GM12878 (cell line): ENCODE measurements at regions not wholly inside any gene's neighbourhood (a gene's known extent, or its start where the extent isn't known, plus 50 kb on each side); places are given as distances from the start of the nearest gene placed in this dataset.

Experiments
- ATAC-seq: fragments of 200-7000 bp; cut with Tn5 transposase; 3 replicates; pipeline ENCODE4 v1.9.1; 2020; ENCODE audit warnings: mild to moderate bottlenecking, moderate library complexity
- BruUV-seq: library from RNA; stranded (reverse); fragments of 400-500 nt; replicated peaks from 2 replicates; lab custom pipeline; 2021; lab: Mats Ljungman, UMichigan
- CTCF ChIA-PET: fragments of 300-600 bp; sonication (Branson Sonifier 250); formaldehyde crosslinking; extraction: SDS; loops from one replicate; lab custom pipeline; 2021; ENCODE audit warnings: inconsistent platforms; lab: Yijun Ruan, JAX
- POLR2A ChIA-PET: fragments of 350-600 bp; formaldehyde crosslinking; extraction: SDS; loops from one replicate; lab custom pipeline; 2021; ENCODE audit warnings: inconsistent platforms; lab: Charles Lee
- RAD21 ChIA-PET: fragments of 300-600 bp; sonication (Branson Sonifier 250); formaldehyde crosslinking; loops from one replicate; lab custom pipeline; 2023; ENCODE audit warnings: antibody characterized with exemption; ENCODE audit not compliant: unreplicated experiment; lab: Charles Lee
- SMC1A ChIA-PET: fragments of 300-600 bp; sonication (Branson Sonifier 250); formaldehyde crosslinking; loops from one replicate; lab custom pipeline; 2023; ENCODE audit not compliant: unreplicated experiment, uncharacterized antibody; lab: Charles Lee
- DNase-seq: peaks from one replicate; pipeline ENCODE4 v3.0.0-alpha.2; 2011; ENCODE audit warnings: low read depth, low spot score
- FAIRE-seq: peaks from 3 replicates; lab custom pipeline; 2011; peaks lifted over from hg19 to GRCh38; lab: Jason Lieb, UNC
- H2AFZ ChIP-seq: 2 replicates; pipeline ENCODE4 v1.6.0; 2011; ENCODE audit warnings: low read depth, low read length, control low read depth; ENCODE audit not compliant: control insufficient read depth
- H3K27ac ChIP-seq: 2 replicates; pipeline ENCODE4 v1.5.1; 2011; ENCODE audit warnings: control low read depth; ENCODE audit not compliant: control insufficient read depth, insufficient read depth
- H3K27me3 ChIP-seq, 2 experiments: replicated peaks in 1 of 2; 2 replicates each; pipeline versions ENCODE4 v1.6.0 to v1.6.1; 2011; ENCODE audit warnings: low read length in 1 of 2; ENCODE audit not compliant: control insufficient read depth in 2 of 2, insufficient read depth in 2 of 2
- H3K36me3 ChIP-seq, 2 experiments: 2 replicates each; pipeline ENCODE4 v1.5.1; 2011; ENCODE audit warnings: low read length in 1 of 2; ENCODE audit not compliant: control insufficient read depth in 2 of 2, insufficient read depth in 2 of 2
- H3K4me1 ChIP-seq: 2 replicates; pipeline ENCODE4 v1.6.1; 2011; ENCODE audit warnings: mild to moderate bottlenecking, low read length, moderate library complexity, mixed read lengths; ENCODE audit not compliant: control insufficient read depth, insufficient read depth
- H3K4me2 ChIP-seq: 2 replicates; pipeline ENCODE4 v1.6.0; 2011; ENCODE audit warnings: control low read depth; ENCODE audit not compliant: control insufficient read depth, insufficient read depth
- H3K4me3 ChIP-seq: fragments of 200-600 bp; sonication (generic); 2 replicates; pipeline ENCODE4 v1.5.1; 2016
- H3K79me2 ChIP-seq: 2 replicates; pipeline ENCODE4 v1.6.0; 2011; ENCODE audit warnings: low read length; ENCODE audit not compliant: control insufficient read depth, insufficient read depth
- H3K9ac ChIP-seq: 2 replicates; pipeline ENCODE4 v1.8.0; 2011; ENCODE audit warnings: low read length, control low read depth, mixed read lengths; ENCODE audit not compliant: control insufficient read depth, insufficient read depth
- H3K9me3 ChIP-seq: replicated peaks from 3 replicates; pipeline ENCODE4 v1.5.1; 2011; ENCODE audit warnings: mild to moderate bottlenecking, low read length; ENCODE audit not compliant: control insufficient read depth, insufficient read depth
- H4K20me1 ChIP-seq: 2 replicates; pipeline ENCODE4 v1.6.0; 2011; ENCODE audit not compliant: control insufficient read depth, insufficient read depth
- BMI1 ChIP-seq: fragments of 450-650 bp; IDR thresholded peaks from 2 replicates; pipeline ENCODE4 v1.6.1; 2016; ENCODE audit warnings: mild to moderate bottlenecking, moderate library complexity, borderline replicate concordance
- ELK1 ChIP-seq: IDR thresholded peaks from 2 replicates; pipeline ENCODE4 v1.6.1; 2012; ENCODE audit warnings: low read depth, low read length, improper control_type of control experiment
- EP300 ChIP-seq, 2 experiments: fragments of 150-350 bp in 1 of 2; IDR thresholded peaks; 2 replicates each; pipeline ENCODE4 v1.6.1; 2011 to 2012; ENCODE audit warnings: low read depth in 2 of 2, low read length in 2 of 2, borderline replicate concordance in 1 of 2, improper control_type of control experiment in 1 of 2, inconsistent platforms in 1 of 2; ENCODE audit not compliant: control insufficient read depth in 1 of 2
- MLLT1 ChIP-seq: fragments of 450-650 bp; IDR thresholded peaks from 2 replicates; pipeline ENCODE4 v1.6.1; 2016; ENCODE audit warnings: mild to moderate bottlenecking
- POU2F2 ChIP-seq: IDR thresholded peaks from 3 replicates; pipeline ENCODE4 v1.6.1; 2011; ENCODE audit warnings: low read depth, mild to moderate bottlenecking, low read length, borderline replicate concordance
- RAD21 ChIP-seq: IDR thresholded peaks from 2 replicates; pipeline ENCODE4 v1.6.1; 2011; ENCODE audit warnings: mild to moderate bottlenecking, low read depth, low read length, moderate library complexity; ENCODE audit not compliant: insufficient read depth
- SIN3A ChIP-seq: IDR thresholded peaks from 2 replicates; pipeline ENCODE4 v1.6.1; 2012; ENCODE audit warnings: low read depth, low read length, improper control_type of control experiment
- SMAD5 ChIP-seq: IDR thresholded peaks from 2 replicates; pipeline ENCODE4 v1.6.1; 2016; ENCODE audit warnings: antibody characterized with exemption, low read depth
- TCF7 ChIP-seq: IDR thresholded peaks from 2 replicates; pipeline ENCODE4 v1.6.1; 2014; ENCODE audit warnings: antibody characterized with exemption, borderline replicate concordance
- WRNIP1 ChIP-seq: IDR thresholded peaks from 2 replicates; pipeline ENCODE4 v1.6.1; 2011; ENCODE audit warnings: low read depth, low read length, improper control_type of control experiment, borderline replicate concordance
- YY1 ChIP-seq: IDR thresholded peaks from 2 replicates; pipeline ENCODE4 v1.6.1; 2011; ENCODE audit warnings: low read depth, mild to moderate bottlenecking, low read length
- WGBS: methylation state at CpG from one replicate; pipeline ENCODE4 v1.1.6; 2016; ENCODE audit warnings: low lambda C conversion rate; ENCODE audit not compliant: insufficient replicate concordance, insufficient coverage; ENCODE audit errors: missing lambda C conversion rate; 5-methylcytosine and 5-hydroxymethylcytosine counted together
- in situ Hi-C: fragments of 300-500 bp; cut with MboI; formaldehyde crosslinking; loops from 9 replicates; pipeline ENCODE4 v1.14.3; 2018; ENCODE audit warnings: mixed read lengths
- intact Hi-C: fragments of 100-400 bp; cut with micrococcal nuclease; formaldehyde crosslinking; loops from one replicate; pipeline ENCODE4 v1.14.2; 2022; ENCODE audit not compliant: unreplicated experiment
- TF ChIP-seq, protein P1 (sequence below): fragments of 450-650 bp; IDR thresholded peaks from 2 replicates; pipeline ENCODE4 v1.6.1; 2017; ENCODE audit warnings: mild to moderate bottlenecking, low read depth, inconsistent platforms; ENCODE audit not compliant: poor library complexity, severe bottlenecking

DNA sequence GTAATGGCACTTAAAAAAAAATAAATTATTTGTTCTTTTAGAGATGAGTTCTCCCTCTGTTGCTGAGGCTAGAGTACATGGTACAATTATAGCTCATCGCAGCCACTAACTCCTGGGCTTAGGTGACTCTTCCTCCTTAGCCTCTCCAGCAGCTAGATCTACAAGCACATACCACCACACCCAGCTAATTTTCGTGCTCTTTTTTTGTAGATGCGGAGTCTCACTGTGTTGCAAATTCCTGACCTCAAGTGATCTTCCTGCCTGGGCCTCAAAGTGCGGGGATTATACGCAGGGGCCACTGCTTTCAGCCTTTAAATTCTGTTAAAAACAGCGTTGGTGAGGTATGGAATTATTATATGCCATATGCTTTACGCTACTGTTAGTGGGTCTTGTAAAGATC, 2034.0 kb downstream of the OLFM4 start:
- FAIRE-seq (no peak), DNase-seq (no peak), ATAC-seq (no peak)
- 12% methylated on average over 7 of the region's 7 CpGs for WGBS
- no peaks in the 10 kb centered on the region for H3K9me3 ChIP-seq
- H3K27me3 ChIP-seq = no peaks in the 10 kb centered on the region
- BruUV-seq = no TSS peak
- no peaks in the 10 kb centered on the region for H3K79me2 ChIP-seq
- no peak overlapping the region for H3K27ac ChIP-seq
- no peak overlapping the region for H3K4me2 ChIP-seq
- H3K4me3 ChIP-seq = no peak overlapping the region
- CTCF ChIA-PET = no interaction called here
- no peak overlapping the region for H2AFZ ChIP-seq
- H4K20me1 ChIP-seq = no peaks in the 10 kb centered on the region
- no peaks in the 10 kb centered on the region for H3K4me1 ChIP-seq
- H3K36me3 ChIP-seq = no peaks in the 10 kb centered on the region
- no peak overlapping the region for H3K9ac ChIP-seq
- no peak for TF ChIP-seq BMI1
- TF ChIP-seq EP300 (IDR thresholded peaks at IDR 0.05; ENCODE audit: borderline replicate concordance in 1 of 2, control insufficient read depth in 1 of 2, low read depth in 2 of 2, low read length in 2 of 2) = no peak
- no peak for TF ChIP-seq MLLT1
- no peak for TF ChIP-seq WRNIP1
- TF ChIP-seq ELK1 = no peak
- TF ChIP-seq SIN3A = no peak
- TF ChIP-seq, protein P1, sequence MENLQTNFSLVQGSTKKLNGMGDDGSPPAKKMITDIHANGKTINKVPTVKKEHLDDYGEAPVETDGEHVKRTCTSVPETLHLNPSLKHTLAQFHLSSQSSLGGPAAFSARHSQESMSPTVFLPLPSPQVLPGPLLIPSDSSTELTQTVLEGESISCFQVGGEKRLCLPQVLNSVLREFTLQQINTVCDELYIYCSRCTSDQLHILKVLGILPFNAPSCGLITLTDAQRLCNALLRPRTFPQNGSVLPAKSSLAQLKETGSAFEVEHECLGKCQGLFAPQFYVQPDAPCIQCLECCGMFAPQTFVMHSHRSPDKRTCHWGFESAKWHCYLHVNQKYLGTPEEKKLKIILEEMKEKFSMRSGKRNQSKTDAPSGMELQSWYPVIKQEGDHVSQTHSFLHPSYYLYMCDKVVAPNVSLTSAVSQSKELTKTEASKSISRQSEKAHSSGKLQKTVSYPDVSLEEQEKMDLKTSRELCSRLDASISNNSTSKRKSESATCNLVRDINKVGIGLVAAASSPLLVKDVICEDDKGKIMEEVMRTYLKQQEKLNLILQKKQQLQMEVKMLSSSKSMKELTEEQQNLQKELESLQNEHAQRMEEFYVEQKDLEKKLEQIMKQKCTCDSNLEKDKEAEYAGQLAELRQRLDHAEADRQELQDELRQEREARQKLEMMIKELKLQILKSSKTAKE = no peak
- no peak for TF ChIP-seq RAD21
- TF ChIP-seq TCF7 = no peak
- no peak for TF ChIP-seq YY1
- no peak for TF ChIP-seq POU2F2
- TF ChIP-seq SMAD5 = no peak
- RAD21 ChIA-PET = no interaction called here
- intact Hi-C loops (no loop called here), in situ Hi-C loops (no loop called here)
- POLR2A ChIA-PET = no interaction called here
- SMC1A ChIA-PET = no interaction called here
